Omental fat pad (tissue), 3 donors: ENCODE measurements at regions not wholly inside any gene's neighbourhood (a gene's known extent, or its start where the extent isn't known, plus 50 kb on each side); places are given as distances from the start of the nearest gene placed in this dataset.

ENCODE experiments used
- ATAC-seq: fragments of 150-250 bp; one replicate; pipeline ENCODE4 v1.9.1; 2016; ENCODE audit warnings: mild to moderate bottlenecking, moderate library complexity; ENCODE audit not compliant: low FRiP score
- DNase-seq: peaks from one replicate; pipeline ENCODE4 v3.0.0-alpha.2; 2019; ENCODE audit warnings: low spot score
- TF ChIP-seq, protein P1 (sequence below), 3 donors: fragments of 450-650 bp; IDR thresholded peaks; one replicate each; pipeline ENCODE4 v1.5.1; 2016 to 2017; ENCODE audit warnings: antibody characterized with exemption in 3 of 3, mild to moderate bottlenecking in 3 of 3, moderate library complexity in 2 of 3

DNA sequence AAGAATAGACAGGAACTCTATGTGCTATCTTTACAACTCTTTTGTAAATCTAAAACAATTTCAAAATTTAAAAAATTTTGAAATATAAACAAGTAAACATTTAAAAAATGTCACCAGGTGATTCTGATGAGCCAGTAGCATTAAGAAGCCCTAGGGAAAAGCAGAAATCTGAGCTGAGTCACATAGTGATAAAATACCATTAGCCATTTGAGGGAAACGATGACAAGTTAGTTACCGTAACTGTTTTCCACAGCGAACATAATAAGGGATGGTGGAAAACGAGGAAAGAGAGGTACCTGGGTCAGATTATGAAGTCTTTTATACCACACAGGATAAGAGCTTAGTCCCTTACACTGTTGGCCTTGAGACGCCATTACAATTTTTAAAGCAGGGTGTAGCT lies 55.5 kb downstream of the PRR15 start:
- DNase-seq (no peak), ATAC-seq (no peak)
- TF ChIP-seq, protein P1, sequence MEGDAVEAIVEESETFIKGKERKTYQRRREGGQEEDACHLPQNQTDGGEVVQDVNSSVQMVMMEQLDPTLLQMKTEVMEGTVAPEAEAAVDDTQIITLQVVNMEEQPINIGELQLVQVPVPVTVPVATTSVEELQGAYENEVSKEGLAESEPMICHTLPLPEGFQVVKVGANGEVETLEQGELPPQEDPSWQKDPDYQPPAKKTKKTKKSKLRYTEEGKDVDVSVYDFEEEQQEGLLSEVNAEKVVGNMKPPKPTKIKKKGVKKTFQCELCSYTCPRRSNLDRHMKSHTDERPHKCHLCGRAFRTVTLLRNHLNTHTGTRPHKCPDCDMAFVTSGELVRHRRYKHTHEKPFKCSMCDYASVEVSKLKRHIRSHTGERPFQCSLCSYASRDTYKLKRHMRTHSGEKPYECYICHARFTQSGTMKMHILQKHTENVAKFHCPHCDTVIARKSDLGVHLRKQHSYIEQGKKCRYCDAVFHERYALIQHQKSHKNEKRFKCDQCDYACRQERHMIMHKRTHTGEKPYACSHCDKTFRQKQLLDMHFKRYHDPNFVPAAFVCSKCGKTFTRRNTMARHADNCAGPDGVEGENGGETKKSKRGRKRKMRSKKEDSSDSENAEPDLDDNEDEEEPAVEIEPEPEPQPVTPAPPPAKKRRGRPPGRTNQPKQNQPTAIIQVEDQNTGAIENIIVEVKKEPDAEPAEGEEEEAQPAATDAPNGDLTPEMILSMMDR (IDR thresholded peaks at IDR 0.05) = no peak

GRCh38 chr7:29619848-29620555 lies 56.4 kb downstream of the PRR15 start:
- TF ChIP-seq, protein P1 (IDR thresholded peaks at IDR 0.05) = no peak
- no peak for DNase-seq
- no peak for ATAC-seq

- no peak for DNase-seq
- TF ChIP-seq, protein P1 (IDR thresholded peaks at IDR 0.05) = no peak
- no peak for ATAC-seq
Measured at GRCh38 chr7:29620556-29620930, 56.9 kb downstream of the PRR15 start.

DNA sequence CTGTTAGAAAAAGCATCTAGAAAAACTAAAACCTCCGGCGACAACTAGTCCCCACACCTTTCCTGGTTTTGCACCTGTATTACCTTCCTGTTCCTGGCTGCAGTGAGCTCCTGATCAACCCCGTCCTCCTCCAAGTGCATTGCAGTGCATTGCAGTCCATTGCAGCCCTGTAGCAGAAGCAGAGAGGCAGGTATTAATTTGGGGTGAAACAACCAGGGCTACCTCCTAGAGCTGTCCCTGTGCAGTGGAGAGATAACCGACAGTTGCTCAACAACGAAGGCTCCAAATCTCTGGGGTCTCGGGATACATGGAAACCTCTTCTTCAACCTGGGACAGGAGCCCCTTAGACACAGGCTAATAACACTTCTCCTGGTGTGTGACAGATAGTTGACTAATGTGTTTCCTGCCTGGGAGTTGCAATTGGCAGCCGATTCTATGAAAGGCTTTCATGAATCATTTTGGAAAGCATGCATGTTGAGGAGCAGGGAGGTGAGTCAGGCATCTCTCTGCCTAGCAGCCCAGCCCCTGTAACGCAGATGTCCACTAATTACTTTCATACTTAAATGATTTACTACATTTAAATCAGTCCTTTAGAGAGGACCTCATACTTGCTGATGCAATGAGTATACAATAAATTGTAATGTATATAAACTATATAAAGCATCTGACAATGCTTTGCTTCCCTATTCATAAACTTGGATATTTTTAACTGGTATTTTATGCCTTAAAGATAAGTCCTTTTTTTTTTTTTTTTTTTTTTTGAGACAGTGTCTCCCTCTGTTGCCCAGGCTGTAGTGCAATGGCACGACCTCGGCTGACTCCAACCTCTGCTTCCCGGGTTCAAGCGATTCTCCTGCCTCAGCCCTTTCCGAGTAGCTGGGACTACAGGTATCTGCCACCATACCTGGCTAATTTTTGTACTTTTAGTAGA lies 59.0 kb downstream of the PRR15 start:
- ATAC-seq = peak; percentile 92
- no peak for DNase-seq
- TF ChIP-seq, protein P1 (IDR thresholded peaks at IDR 0.05) = no peak

- no peak for DNase-seq
- no peak for ATAC-seq
- TF ChIP-seq, protein P1 (IDR thresholded peaks at IDR 0.05) = no peak
Measured at GRCh38 chr7:29623973-29624372, 60.3 kb downstream of the PRR15 start.

DNA sequence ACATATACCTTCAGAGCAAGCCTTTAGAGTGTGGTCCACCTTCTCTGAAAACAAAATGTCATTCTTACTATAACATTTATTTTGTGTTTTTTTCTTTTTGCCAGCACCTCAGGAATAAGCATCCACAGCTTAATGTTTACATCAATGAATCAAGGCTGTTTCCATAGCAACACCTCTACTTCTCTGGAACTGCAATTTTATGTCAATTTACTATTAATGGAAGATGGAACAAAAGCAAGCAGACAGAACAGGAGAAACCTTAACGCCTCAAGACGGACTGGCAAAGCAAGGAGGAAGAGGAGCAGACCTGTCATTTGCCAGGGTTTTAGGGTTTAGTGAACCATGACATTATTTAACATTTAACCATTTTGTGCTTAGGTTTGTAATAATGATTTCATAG lies 63.1 kb downstream of the PRR15 start:
- DNase-seq = no peak
- ATAC-seq = no peak
- TF ChIP-seq, protein P1 (IDR thresholded peaks at IDR 0.05) = no peak
